Limb (tissue), 2 donors: ENCODE measurements at regions not wholly inside any gene's neighbourhood (a gene's known extent, or its start where the extent isn't known, plus 50 kb on each side); places are given as distances from the start of the nearest gene placed in this dataset.
"Not testable (repeated sequence)": the region's sequence is repeated elsewhere in the genome, so short reads cannot be mapped to it uniquely, and the experiment has no call there.

Source experiments
- DNase-seq, 2 donors: peaks; one replicate each; pipeline ENCODE4 v3.0.0-alpha.2; 2016; ENCODE audit errors: extremely low spot score in 2 of 2

DNA sequence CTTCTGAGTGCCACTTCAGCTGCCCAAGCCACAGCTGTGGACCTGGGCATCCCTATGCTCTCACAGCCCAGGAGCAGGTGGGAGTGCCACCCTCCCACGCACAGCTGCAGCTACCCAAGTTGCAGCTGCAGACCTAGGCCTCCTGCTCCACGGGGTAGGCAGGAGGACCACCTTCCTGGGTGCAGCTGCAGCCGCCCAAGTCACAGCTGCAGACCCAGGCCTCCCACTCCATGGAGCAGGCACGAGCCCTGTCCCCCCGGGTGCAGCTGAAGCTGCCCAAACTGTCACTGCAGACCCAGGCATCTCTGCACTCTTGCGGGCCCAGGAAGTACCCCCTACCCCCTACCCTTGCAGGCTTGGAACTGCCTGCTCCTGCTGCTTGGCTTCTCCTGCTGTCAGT, 260.2 kb downstream of the XPNPEP1 start:
- DNase-seq = no peak

DNA sequence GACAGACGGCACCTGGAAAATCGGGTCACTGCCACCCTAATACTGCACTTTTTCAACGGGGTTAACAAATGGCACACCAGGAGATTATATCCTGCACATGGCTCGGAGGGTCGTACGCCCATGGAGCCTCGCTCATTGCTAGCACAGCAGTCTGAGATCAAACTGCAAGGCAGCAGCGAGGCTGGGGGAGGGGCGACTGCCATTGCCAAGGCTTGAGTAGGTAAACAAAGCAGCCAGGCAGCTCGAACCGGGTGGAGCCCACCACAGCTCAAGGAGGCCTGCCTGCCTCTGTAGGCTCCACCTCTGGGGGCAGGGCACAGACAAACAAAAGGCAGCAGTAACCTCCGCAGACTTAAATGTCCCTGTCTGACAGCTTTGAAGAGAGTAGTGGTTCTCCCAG, 270.7 kb downstream of the XPNPEP1 start:
- DNase-seq = not testable (repeated sequence)

DNA sequence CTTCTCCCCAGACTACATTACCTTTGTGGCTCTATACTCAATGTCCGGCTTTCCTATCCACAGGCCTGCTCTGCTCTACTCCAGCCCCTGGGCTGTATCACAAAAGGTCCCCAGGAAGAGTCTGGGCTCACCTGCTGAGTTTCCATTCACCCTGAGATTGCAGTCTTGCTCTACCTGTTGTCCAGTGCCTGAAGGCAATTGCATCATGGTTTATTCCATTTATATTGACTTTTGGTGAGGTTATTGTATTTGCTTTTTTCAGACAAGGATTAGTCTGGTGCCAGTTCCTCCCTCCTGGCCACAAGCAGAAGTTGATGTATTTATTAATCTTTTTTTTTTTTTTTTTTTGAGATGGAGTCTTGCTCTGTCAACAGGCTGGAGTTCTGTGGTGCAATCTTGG, 273.1 kb downstream of the XPNPEP1 start:
- DNase-seq = no peak

DNA sequence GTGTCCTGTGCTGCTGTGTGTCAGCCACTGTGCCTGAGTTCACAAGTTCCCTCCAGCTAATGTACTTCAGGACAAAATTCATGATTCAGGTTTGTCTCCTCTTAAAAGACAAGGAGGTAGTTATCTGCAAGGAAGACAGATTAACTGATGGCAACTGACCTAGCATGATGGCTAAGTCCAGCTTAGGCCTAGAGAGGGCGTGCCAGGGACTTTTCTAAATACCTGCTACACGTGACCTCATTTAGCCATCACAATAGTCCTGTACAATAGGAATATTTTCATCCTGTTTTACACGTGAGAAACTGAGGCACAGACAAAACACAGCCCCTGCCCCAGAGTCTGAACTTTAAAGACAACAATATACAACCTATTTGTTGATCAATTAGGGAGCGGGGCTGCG, 275.7 kb downstream of the XPNPEP1 start:
- DNase-seq = no peak

DNA sequence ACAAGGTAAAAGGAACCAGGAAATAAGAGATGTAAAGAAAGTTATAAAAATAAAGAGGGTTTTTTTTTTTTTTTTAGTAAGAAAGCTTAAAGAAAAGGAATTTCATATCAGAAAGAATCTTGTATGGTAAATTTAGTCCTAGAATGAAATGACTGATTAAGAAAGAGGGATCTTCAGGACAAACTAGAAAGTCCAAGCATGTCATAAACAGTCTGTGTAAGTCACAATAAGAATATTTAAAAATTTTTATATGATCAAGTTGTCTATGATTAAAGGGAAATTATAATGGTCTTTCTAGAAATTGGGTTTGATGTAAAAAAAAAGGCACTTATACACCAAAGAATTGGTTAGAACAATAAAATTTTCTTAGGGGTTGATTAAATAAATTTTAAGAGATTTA, 289.5 kb downstream of the XPNPEP1 start:
- no peak for DNase-seq

DNA sequence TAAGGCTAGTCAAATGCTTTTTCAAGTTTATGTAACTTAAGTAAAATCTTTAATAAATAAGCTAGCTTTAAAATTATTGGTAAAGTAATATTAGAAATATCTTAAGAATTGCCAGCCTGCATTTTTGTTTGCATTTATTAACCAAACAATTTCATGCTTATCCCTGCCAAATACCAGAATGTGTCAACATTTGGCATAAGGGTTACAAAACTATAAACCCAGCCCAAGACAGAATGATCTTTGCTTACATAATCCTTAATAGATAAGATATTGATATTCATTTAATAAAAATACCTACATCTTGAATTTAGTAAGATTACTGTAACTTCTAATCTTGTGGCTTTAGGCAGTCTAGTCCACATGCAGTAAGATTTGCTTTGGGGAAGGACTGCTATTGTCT, 290.3 kb downstream of the XPNPEP1 start:
- DNase-seq = not testable (repeated sequence)

DNA sequence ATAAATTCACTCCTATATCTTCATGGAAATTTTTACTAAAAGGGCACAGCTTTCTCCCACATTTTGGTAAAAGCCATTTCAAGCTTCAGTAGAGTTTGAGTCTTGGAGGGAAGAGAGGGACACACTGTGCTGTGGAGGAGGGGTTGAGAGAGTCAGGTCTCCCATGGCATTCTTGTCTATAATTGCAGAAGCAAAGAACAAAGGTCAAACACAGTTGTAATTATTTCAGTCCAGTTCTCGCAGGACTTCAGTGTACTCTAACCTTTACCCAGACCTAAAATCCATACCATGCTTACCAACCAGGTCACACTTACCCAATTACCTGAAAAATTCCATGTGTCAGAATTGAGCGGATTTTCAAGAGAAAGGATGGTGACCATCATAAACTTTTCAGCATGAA, 298.4 kb downstream of the XPNPEP1 start:
- no peak for DNase-seq

DNA sequence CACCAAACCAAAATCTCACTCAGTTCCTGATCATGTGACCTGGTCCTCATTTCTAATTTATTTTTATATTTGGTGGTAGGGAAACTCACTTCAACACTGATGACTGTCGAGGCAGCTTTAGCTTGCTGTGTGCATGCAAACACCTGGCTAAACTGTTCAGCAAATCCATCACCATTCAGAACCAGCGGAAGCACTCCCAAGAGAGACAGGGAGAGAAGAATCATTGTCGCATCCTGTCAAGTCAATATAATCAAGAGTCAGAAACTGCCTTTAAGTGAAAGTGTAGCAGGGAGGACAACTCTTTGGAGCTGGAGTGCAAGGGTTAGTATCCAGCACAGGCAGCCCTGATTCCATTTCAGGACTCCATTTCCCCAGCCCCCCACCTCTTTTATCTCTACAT, 300.7 kb downstream of the XPNPEP1 start:
- DNase-seq = no peak

DNA sequence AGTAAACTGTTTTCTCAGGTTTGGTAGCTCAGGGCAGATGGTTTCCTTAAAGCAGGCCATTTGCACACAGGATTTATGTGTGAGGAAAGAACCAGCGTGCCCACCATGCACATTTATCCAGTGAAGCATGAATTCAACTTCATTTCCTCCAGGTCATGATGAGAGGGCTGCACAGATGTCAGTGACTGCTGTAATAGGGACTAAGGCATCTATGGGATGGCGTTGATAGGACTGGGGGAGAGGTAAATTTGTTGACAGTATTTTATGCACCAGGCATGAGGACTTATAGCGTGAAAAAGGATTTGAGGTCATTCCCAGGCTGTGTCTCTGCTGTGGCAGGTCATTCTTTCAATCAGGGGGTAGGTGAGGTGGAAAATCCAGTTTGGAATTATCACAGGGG, 302.9 kb downstream of the XPNPEP1 start:
- DNase-seq = no peak

DNA sequence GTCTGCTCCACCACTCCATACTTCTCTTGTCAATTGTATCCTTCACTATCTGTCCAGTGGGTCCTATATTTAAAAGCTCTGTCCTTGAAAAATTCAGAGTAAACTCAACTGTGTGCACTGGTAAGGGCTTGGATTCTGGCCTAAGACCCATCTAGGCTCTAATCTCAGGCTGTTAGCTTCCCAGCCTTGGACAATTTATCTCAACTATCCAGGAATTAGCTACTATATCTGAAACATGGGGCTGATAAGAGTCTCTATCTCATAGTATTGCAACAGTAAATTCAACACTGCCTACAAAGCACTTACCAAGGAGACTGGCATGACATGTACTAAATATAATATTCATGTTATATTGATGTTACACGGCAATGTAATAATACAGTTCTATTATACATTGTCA, 303.4 kb downstream of the XPNPEP1 start:
- DNase-seq = no peak

DNA sequence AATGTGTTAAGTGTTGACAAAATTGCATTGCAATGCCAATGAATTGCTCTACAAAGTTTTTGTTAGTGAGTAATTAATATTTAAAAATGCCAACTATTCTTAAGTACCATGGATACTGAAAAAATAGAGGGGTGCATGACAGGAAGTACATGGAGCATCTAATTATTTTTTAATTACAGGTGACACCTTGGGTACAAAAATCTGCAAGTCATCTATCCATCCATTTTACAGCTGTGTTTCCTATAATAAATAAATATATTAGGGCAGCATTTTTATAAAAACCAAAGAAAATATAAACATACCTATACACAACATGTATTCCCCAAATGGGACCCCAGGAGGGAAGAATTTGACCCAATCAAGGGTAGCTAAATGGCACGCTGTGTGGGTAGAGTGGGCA, 304.6 kb downstream of the XPNPEP1 start:
- no peak for DNase-seq

DNA sequence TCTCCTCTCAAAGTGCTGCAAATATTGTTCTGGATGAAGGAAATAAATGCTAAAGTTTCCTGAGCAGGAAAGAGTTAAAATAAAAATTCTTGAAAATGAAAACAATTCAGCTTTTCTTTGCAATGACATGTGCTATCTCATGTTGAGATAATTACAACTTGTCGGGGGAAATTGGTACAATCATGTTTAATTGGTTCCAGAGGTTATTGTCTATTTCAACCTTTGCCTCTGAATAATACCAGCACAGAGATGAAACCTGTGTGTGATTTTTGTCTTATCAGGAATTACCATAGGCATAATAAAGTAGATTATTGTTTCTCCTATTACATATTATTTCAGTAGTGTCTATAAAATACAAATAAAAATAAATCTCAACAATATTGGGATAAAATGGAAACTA, 305.0 kb downstream of the XPNPEP1 start:
- no peak for DNase-seq

DNA sequence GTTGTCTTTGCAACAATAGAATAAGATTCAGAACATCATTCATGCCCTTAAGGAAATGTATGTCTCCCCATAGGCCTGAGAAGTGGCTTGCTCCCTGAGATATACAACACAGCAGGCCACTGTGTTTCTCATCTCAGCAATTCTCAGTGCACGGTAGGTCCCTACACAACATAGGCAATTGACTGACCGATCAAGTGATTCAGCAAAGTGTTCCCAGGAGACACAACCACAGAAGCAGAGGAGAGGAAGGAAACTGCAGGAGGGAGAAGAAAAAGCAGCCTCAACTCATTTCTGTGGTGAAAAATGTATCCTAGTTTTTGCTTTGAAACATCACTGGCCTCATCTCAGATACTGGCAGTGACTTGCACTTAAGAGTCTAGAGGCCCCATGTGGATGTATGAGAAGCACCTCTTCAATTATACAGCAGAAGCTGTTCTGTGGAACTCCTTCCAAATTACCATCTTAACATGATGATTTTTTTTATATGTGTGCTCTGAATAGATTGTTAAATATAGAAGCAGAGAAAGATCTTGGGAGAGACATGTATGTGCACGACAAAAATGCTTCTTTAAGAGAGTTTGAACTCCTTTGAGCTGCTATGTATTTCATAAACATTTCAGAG, 306.8 kb downstream of the XPNPEP1 start:
- no peak for DNase-seq

DNA sequence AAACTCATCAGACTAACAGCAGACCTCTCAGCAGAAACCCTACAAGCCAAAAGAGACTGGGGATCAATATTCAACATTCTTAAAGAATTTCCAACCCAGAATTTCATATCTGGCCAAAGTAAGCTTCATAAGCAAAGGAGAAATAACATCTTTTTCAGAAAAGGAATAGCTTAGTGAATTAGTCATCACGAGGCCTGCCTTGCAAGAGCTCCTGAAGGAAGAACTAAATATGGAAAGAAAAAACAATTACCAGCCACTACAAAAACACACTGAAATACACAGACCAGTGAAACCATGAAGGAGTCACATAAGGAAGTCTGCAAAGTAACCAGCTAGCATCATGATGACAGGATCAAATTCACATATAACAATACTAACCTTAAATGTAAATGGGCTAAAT, 328.0 kb downstream of the XPNPEP1 start:
- DNase-seq = not testable (repeated sequence)

DNA sequence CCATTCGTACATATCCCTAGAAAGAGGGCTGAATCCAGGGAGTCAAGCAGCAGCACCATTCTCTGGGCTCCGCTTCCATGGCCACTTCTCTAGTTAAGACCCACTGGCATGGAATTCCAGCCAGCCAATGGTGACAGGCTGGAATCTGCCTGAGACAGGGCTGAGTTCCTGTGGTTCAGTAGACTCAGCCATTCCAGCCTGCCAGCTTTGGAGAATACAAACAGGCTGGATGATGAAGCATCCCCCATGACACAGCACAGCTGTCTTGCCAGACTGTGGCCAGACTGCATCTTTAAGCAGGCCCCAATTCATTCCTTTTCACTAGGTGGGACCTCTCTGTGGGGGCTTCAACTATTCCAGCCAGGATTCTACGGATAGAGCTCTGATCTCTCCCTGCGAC, 329.6 kb downstream of the XPNPEP1 start:
- DNase-seq = no peak

DNA sequence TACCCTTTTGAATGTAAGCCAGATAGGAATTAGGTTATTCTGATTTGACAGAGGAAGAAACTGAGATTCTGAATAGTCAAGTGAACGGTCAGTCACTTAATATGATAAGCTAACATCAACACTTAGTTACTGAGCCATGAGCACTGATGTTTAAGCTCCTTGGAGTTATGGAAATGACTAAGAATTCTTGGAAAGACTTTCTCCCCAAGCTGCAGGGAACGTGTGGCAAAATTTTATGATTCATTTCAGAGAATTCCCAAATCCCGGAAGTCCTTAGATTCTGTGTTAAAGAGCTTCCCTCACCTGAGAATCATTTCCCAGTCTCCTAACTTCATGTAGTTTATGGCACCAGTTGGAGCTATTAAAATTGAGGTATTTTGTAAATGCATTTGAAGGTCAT, 330.9 kb downstream of the XPNPEP1 start:
- no peak for DNase-seq

DNA sequence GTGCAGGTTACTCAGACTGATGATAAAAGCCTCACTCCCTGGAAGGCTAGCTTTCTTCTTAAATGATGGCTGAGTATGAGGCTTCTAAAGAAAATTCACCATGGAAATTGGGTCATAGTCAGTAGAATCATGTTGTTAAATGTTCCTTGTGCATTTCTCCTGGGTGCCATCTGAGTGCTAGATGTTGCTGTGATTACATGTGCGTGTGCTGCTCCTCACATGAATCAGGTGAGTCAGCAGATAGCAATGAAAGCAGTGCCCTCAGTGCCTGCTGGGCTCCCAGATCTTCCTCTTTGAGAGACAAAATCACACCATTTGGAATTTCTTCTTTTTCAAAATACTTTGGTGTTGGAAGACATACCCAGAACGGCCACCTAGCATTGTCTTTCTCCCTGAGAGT, 331.7 kb downstream of the XPNPEP1 start:
- DNase-seq = no peak

DNA sequence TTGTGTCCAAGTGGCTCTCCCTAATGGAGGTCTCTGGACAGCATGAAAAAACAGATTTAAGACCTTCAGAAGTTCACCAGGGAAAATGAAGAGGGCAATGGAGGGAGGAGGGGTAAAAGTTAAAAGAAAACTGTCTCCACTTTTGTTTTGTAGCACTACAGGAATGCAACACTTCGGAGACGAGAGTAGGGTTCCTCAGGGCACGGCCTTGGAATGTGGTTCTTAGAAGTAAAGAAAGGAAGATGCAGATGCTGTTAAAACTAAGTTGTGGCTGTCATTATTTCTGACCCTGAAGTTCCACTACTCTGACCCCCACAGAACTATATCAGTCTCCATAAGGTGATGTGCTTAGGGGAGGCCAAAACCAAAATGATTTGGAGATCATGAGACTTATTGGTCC, 335.1 kb downstream of the XPNPEP1 start:
- no peak for DNase-seq

DNA sequence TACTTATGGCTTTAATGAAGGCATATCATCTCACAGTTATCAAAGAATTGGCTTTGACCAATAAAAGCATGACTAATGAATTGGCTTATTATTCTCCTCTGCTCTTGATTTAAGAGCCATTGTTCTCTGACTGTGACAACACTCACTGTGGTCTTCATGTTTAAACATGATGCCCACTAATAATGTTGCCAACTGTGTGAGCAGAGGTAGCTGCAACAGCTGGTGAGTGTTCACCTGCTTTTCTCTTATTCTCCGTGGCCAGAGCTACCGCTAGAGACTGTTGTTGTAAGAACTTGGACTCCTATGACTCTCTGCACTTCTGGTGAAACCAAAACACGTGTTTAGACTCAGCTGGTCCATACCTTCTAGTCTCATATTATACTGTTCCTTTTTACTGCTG, 335.9 kb downstream of the XPNPEP1 start:
- DNase-seq = no peak

DNA sequence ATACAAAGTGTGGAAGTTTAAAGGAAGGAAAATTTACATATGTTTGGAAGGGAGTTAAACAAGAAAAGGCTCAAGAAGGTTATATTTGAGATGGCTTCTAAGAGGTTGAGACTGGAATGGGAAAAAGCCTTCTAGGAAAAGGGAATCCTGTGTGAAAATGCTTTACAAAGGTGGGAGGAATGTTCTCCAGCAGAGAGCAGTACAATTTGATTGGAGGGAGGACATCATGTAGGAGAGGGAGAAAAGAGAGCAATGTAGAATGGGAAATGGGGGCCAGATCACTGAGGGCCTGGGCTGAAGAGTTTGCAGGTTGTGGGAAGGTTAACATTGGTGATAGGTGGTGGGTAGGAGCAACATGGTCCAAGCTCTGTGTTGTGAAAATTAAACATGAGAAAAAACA, 366.9 kb downstream of the XPNPEP1 start:
- no peak for DNase-seq

DNA sequence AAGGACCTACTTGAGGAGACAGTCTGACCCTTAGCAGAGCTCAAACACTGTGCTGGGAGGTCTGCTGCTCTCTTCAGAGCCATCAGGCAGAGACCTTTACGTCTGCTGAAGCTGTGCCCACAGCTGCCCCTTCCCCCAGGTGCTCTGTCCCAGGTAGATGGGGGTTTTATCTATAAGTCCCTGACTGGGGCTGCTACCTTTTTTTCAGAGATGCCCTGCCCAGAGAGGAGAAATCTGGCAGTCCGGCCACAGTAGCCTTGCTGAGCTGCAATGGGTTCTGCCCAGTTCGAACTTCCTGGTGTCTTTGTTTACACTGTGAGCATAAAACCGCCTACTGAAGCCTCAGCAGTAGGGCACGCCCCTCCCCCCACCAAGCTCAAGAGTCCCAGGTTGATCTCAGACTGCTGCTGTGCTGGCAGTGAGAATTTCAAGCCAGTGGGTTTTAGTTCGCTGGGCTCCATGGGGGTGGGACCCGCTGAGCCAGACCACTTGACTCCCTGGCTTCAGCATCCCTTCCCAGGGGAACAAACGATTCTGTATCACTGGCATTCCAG, 381.2 kb downstream of the XPNPEP1 start:
- DNase-seq = not testable (repeated sequence)

DNA sequence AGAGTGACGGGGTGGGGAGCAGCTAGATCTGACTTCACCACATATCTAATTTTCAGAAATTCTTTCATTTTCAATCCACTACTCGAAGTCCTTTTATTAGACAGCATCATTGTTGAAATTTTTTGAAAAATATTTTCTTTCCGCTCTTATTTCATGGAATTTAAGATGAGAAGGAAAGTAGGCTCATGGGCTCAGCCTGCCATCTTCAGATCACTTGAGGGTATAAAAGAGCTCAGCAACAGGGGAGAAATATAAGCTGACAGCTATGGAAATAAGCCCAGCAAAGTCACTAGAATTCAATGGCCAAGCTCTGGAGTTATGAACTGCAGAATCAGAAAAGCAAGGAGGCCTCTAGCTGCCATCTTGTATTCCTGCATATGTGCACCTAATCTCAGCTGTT, 389.1 kb downstream of the XPNPEP1 start:
- no peak for DNase-seq

DNA sequence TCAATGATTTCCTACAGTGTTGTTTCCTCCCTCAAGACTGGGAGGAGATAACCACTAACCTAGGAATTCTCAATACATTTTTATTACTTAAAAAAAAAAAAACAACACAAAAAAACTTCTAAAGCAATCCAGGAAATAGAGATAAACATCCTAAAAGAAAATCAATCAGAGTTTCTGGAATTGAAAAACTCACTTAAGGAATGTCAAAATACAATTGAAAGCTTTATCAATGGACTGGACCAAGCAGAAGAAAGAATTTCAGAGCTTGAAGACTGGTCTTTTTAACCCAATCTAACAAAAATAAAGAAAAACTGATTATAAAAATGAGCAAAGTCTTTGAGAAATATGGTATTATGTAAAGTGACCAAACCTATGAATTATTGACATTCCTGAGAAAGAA, 394.1 kb downstream of the XPNPEP1 start:
- no peak for DNase-seq

DNA sequence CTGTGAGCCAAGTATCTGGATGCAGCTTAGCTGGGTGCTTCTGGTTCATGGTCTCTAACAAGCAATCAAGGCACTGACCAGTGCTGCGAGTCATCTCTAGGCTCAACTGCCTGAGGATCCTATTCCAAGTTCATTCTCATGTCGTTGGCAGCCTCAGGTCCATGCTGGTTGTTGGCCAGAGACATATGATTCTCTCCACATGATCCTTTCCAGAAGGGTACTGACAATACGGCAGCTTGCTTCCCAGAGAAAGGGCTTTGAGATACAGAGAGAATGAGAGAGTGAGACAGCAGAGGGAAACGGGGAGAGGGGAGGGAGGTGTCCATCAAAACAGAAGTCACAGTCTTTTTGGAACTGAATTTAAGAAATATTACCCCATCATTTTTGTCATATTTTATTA, 405.6 kb downstream of the XPNPEP1 start:
- DNase-seq = no peak
